ENCODE measurements at regions not wholly inside any gene's neighbourhood (a gene's known extent, or its start where the extent isn't known, plus 50 kb on each side); places are given as distances from the start of the nearest gene placed in this dataset.

GRCh38 chr6:95815389-95816056 is 200.3 kb upstream of the FUT9 start (continued):
- TF ChIP-seq ZNF773 (CRISPR knock-in tag; IDR thresholded peaks at IDR 0.05; ENCODE audit: borderline replicate concordance): no peak
- TF ChIP-seq EP300 (IDR thresholded peaks at IDR 0.05; ENCODE audit: low read depth in 2 of 2, low read length in 2 of 2): peak; percentile 96 to 99
- TF ChIP-seq EP300 (CRISPR knock-in tag; IDR thresholded peaks at IDR 0.05; ENCODE audit: borderline replicate concordance): peak; percentile 99
- TF ChIP-seq E2F1 (CRISPR knock-in tag; IDR thresholded peaks at IDR 0.05): no peak
- TF ChIP-seq PBX3 (CRISPR knock-in tag; IDR thresholded peaks at IDR 0.05; ENCODE audit: borderline replicate concordance): no peak
- peak; percentile 95 for TF ChIP-seq SNAPC2 (CRISPR knock-in tag; IDR thresholded peaks at IDR 0.05)
- no peak for TF ChIP-seq MTF2 (CRISPR knock-in tag; IDR thresholded peaks at IDR 0.05; ENCODE audit: borderline replicate concordance)
- peak; percentile 88 for TF ChIP-seq ASH2L (IDR thresholded peaks at IDR 0.05; ENCODE audit: insufficient read length, low read depth, low read length)
- TF ChIP-seq CEBPG (CRISPR knock-in tag; IDR thresholded peaks at IDR 0.05): peak; percentile 85
- TF ChIP-seq ZNF562 (CRISPR knock-in tag; IDR thresholded peaks at IDR 0.05; ENCODE audit: borderline replicate concordance): peak; percentile 47; the same call in 1 of the 2 replicates
- peak; percentile 97 for TF ChIP-seq RXRB (CRISPR knock-in tag; IDR thresholded peaks at IDR 0.05; ENCODE audit: borderline replicate concordance)
- peak; percentile 88; the same call in 1 of the 2 replicates for TF ChIP-seq TSC22D2 (CRISPR knock-in tag; IDR thresholded peaks at IDR 0.05; ENCODE audit: borderline replicate concordance)
- TF ChIP-seq DRAP1 (CRISPR knock-in tag; IDR thresholded peaks at IDR 0.05): peak; percentile 80
- peak; percentile 92 for TF ChIP-seq HMGXB3 (CRISPR knock-in tag; IDR thresholded peaks at IDR 0.05; ENCODE audit: borderline replicate concordance)
- TF ChIP-seq FUBP1 (CRISPR knock-in tag; IDR thresholded peaks at IDR 0.05; ENCODE audit: borderline replicate concordance): no peak
- 0 out of 2 replicates have a peak, but pooled peaks have one; percentile 63 for TF ChIP-seq HOXD1 (CRISPR knock-in tag; IDR thresholded peaks at IDR 0.05)
- no peak for TF ChIP-seq ZNF784 (CRISPR knock-in tag; IDR thresholded peaks at IDR 0.05; ENCODE audit: borderline replicate concordance)

Measured in HepG2 (cell line).